ENCODE measurements at regions not wholly inside any gene's neighbourhood (a gene's known extent, or its start where the extent isn't known, plus 50 kb on each side); places are given as distances from the start of the nearest gene placed in this dataset.

GRCh38 chr1:188425687-188426086 lies 1596.9 kb downstream of the PLA2G4A start:
- intact Hi-C loops (cut with DNase I), result no loop called here
- ATAC-seq, result no peak
- no peak for DNase-seq (ENCODE audit: missing footprints)

GRCh38 chr1:188426561-188426960 lies 1597.8 kb downstream of the PLA2G4A start:
- intact Hi-C loops (cut with DNase I), result no loop called here
- DNase-seq (ENCODE audit: missing footprints) (no peak), ATAC-seq (no peak)

DNA sequence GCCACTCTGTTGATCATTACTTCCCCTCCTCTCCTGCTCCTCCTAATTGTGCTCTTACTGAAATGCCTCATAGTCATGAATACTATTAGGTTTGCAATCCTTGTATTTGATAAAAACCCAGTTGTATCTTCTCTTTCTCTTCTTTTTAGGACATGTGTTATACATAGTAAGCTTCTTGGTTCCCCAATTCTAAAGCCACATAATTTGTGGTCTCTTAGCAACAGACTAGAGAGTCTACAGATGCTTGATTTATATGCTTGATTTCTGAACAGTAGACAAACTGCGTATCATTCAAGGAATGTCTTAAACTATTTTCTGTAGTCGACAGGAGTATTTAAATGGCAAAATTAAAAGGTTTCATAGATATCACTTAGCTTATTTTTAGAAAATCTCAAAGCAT lies 1598.9 kb downstream of the PLA2G4A start:
- DNase-seq (ENCODE audit: missing footprints) (no peak), ATAC-seq (no peak)
- intact Hi-C loops (cut with DNase I), result no loop called here

DNA sequence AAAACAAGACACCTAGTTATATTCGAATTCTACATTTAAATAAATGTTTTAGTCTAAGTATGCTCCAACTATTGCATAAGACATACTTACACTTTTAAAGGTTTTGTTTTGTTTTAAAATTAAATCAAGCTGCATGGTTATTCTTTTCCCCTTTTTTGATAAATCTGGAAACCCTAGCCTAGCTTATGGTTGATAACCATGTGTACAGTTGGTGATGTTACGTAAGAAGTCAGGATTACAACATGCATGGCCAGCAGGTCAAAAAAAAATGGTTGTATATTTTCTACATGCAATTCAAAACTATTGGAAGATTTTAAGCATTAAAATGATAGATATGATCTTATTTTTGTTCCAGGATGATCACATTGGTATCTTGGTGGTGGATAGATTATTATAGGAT lies 1600.6 kb downstream of the PLA2G4A start:
- DNase-seq (ENCODE audit: missing footprints) (no peak), ATAC-seq (no peak)
- intact Hi-C loops (cut with DNase I), result no loop called here

DNA sequence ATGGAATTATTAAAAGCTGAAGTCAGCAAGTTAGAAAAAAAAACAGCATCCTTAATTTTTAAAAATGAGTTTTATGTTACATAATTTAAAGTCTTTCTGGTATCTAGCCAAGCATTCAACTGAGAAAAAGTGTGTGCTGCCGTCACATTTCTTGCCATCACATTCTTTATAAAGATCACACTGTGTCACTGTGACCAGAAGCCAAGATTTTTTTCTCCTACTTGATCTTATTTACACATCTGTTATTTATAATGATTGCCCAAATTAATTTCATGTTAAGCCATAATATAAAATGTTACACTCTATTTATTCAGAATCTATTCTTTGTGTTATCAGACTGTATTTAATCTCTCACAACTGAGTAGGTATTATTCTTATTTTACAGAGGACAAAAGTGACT lies 1603.7 kb downstream of the PLA2G4A start:
- ATAC-seq (no peak), DNase-seq (ENCODE audit: missing footprints) (no peak)
- intact Hi-C loops (cut with DNase I), result no loop called here

- intact Hi-C loops (cut with DNase I), result no loop called here
- DNase-seq (ENCODE audit: missing footprints) (no peak), ATAC-seq (no peak)
Measured at GRCh38 chr1:188433425-188433824, 1604.7 kb downstream of the PLA2G4A start.

GRCh38 chr1:188444526-188444925 lies 1615.8 kb downstream of the PLA2G4A start:
- no peak for DNase-seq (ENCODE audit: missing footprints)

DNA sequence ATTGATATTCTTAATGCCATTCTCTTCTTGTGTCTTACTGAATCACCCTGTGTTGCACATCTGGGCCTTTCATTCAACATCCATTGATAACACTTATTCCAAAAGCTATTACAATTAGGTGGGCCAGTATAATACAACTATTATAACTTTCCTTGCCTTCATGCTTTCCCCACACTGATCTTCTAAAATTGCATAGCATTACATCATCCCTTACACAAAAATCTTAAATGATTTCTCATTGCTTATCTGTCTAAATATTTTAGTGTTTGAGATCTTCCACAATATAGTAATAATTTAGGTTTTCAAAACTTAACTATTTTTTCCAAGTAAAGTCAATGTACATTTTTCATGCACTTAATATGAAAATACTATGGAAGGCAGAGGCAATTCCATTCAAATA lies 1634.1 kb downstream of the PLA2G4A start:
- intact Hi-C loops (cut with DNase I), result no loop called here
- ATAC-seq, result no peak
- no peak for DNase-seq (ENCODE audit: missing footprints)

More at GRCh38 chr1:188444526-188444925, 1615.8 kb downstream of the PLA2G4A start:
- no peak for ATAC-seq
- intact Hi-C loops (cut with DNase I), result no loop called here

GRCh38 chr1:188463919-188464318 lies 1635.2 kb downstream of the PLA2G4A start:
- ATAC-seq, result no peak
- intact Hi-C loops (cut with DNase I), result no loop called here
- DNase-seq (ENCODE audit: missing footprints), result no peak

DNA sequence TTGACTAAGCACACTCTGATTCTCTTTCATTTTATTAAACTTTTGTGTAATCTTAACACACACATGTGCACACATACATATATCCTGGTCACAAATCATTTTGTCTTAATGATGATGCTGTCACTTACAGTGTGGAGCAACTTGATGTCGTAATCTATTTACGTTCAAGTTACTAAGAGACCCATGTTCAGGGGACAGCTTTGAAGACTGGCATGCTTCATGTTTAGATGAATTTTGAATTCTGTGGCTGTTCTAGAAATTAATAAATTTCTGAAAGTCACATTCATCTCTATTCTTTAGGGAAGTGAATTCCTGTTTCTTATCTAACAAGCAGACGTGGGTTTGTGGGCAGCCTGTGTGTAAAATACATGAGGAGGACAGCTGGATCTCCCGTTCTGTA lies 1637.8 kb downstream of the PLA2G4A start:
- DNase-seq (ENCODE audit: missing footprints), result no peak
- intact Hi-C loops (cut with DNase I), result no loop called here

GRCh38 chr1:188476606-188477005 lies 1647.9 kb downstream of the PLA2G4A start:
- ATAC-seq (no peak), DNase-seq (ENCODE audit: missing footprints) (no peak)
- intact Hi-C loops (cut with DNase I), result no loop called here

More for the DNA sequence above, 1637.8 kb downstream of the PLA2G4A start:
- ATAC-seq, result no peak

GRCh38 chr1:188489336-188490112 lies 1660.8 kb downstream of the PLA2G4A start:
- no peak for DNase-seq (ENCODE audit: missing footprints)

DNA sequence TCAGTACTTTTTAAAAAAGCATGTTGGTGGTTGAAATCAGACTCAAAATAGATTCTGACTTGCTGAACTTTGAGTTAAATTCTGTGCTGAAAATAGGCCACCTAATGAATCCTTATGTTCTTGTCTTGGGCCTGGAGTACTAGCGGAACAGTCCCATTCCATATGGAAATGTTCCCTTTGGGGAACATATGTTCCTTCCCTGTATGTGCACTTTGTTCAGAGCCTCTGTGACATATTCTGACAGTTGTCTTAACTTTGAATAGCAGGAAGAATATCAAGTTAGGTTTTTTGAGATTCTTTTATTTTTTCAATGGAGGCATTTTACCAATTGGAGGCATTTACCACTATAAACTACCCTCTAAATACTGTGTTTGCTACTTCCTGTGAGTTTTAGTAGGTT lies 1667.8 kb downstream of the PLA2G4A start:
- intact Hi-C loops (cut with DNase I), result no loop called here
- ATAC-seq, result no peak
- no peak for DNase-seq (ENCODE audit: missing footprints)

More at GRCh38 chr1:188489336-188490112, 1660.8 kb downstream of the PLA2G4A start:
- no peak for ATAC-seq
- intact Hi-C loops (cut with DNase I), result no loop called here

- no peak for DNase-seq (ENCODE audit: missing footprints)
- intact Hi-C loops (cut with DNase I), result no loop called here
- no peak for ATAC-seq
Measured at GRCh38 chr1:188497020-188497419, 1668.3 kb downstream of the PLA2G4A start.

DNA sequence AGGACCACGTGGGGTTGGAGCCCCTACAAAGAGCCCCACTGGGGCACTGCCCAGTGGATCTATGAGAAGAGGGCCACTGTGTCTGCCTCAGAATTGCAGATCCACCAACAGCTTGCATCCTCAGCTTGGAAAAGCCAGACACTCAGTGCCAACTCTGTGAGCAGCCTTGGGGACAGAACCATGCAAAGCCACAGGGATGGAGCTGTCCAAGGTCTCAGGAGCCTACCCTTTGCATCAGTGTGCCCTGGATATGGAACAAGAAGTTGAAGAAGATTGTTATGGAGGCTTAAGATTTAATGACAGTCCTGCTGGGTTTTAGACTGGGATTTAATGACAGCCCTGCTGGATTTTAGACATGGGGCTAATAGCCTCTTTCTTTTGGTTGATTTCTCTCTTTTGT lies 1670.9 kb downstream of the PLA2G4A start:
- ATAC-seq (no peak), DNase-seq (ENCODE audit: missing footprints) (no peak)
- intact Hi-C loops (cut with DNase I), result no loop called here

GRCh38 chr1:188514917-188515316 lies 1686.2 kb downstream of the PLA2G4A start:
- ATAC-seq, result no peak
- intact Hi-C loops (cut with DNase I), result no loop called here
- DNase-seq (ENCODE audit: missing footprints), result no peak

GRCh38 chr1:188517139-188517538 lies 1688.4 kb downstream of the PLA2G4A start:
- ATAC-seq, result no peak
- no peak for DNase-seq (ENCODE audit: missing footprints)
- intact Hi-C loops (cut with DNase I), result no loop called here

DNA sequence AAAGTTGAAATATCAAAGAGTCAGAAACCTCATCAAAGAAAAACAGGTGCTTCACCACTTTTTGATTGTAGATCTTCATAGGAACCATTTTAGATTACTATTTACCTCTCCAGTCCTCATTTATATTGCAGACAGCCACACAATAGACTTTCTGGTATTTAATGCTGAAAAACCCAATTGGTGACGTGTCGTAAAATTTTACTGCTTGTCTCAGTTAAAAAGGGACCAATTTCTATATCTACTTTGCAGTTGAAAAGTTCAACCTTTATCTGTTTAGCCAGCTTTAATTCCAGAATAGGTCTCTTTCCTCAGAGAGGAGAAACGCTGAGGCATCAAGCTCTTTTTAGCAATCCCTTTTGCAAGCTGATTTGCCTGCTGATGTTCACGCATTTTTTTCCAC lies 1722.4 kb downstream of the PLA2G4A start:
- intact Hi-C loops (cut with DNase I), result no loop called here
- ATAC-seq, result no peak
- DNase-seq (ENCODE audit: missing footprints), result no peak

DNA sequence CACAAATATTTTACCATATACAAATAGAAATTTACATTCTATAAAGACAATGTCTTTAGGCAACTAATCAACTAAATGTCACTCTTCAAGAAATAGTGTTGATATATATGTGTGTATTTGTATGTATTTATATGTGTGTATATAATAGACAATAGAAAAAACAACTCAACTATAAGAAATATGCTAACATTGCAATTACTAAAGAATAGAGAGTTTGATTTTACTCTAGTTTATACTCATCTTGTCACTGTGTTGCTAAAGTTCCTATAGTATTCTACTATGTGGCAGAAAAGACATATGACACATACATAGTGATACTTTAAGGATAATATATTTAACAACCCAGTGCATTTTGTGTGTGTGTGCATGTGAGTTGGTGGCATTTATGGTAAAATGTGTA lies 1728.3 kb downstream of the PLA2G4A start:
- DNase-seq (ENCODE audit: missing footprints), result no peak
- intact Hi-C loops (cut with DNase I), result no loop called here
- no peak for ATAC-seq

GRCh38 chr1:188582911-188583532 lies 1754.3 kb downstream of the PLA2G4A start:
- DNase-seq (ENCODE audit: missing footprints) (no peak), ATAC-seq (no peak)
- intact Hi-C loops (cut with DNase I), result no loop called here

GRCh38 chr1:188584119-188584518 lies 1755.4 kb downstream of the PLA2G4A start:
- intact Hi-C loops (cut with DNase I), result no loop called here
- no peak for DNase-seq (ENCODE audit: missing footprints)
- ATAC-seq, result no peak
